Skeletal muscle satellite cell (primary cell): ENCODE measurements at regions not wholly inside any gene's neighbourhood (a gene's known extent, or its start where the extent isn't known, plus 50 kb on each side); places are given as distances from the start of the nearest gene placed in this dataset.
A peak's percentile ranks its signal among the peaks of the same experiment; 100 is the strongest.
"Not testable (repeated sequence)": the region's sequence is repeated elsewhere in the genome, so short reads cannot be mapped to it uniquely, and the experiment has no call there.

Experiments used
- H3K27me3 ChIP-seq: 2 replicates; pipeline ENCODE4 v1.7.0; 2013; ENCODE audit warnings: low read length; ENCODE audit not compliant: control insufficient read depth, insufficient read depth
- H3K36me3 ChIP-seq: 2 replicates; pipeline ENCODE4 v1.7.0; 2013; ENCODE audit warnings: mild to moderate bottlenecking, control low read depth, low read length; ENCODE audit not compliant: insufficient read depth
- H3K4me1 ChIP-seq: 2 replicates; pipeline ENCODE4 v1.7.0; 2013; ENCODE audit warnings: low read length; ENCODE audit not compliant: control insufficient read depth, insufficient read depth
- H3K4me2 ChIP-seq: 2 replicates; pipeline ENCODE4 v1.7.0; 2013; ENCODE audit warnings: mild to moderate bottlenecking, low read length
- H3K4me3 ChIP-seq: 2 replicates; pipeline ENCODE4 v1.7.0; 2013; ENCODE audit warnings: low read length
- H3K9ac ChIP-seq: 2 replicates; pipeline ENCODE4 v1.7.0; 2013; ENCODE audit warnings: mild to moderate bottlenecking, low read depth, low read length, moderate library complexity
- H3K9me3 ChIP-seq: replicated peaks from 2 replicates; pipeline ENCODE4 v1.7.0; 2013; ENCODE audit warnings: mild to moderate bottlenecking, control low read depth, low read length

DNA sequence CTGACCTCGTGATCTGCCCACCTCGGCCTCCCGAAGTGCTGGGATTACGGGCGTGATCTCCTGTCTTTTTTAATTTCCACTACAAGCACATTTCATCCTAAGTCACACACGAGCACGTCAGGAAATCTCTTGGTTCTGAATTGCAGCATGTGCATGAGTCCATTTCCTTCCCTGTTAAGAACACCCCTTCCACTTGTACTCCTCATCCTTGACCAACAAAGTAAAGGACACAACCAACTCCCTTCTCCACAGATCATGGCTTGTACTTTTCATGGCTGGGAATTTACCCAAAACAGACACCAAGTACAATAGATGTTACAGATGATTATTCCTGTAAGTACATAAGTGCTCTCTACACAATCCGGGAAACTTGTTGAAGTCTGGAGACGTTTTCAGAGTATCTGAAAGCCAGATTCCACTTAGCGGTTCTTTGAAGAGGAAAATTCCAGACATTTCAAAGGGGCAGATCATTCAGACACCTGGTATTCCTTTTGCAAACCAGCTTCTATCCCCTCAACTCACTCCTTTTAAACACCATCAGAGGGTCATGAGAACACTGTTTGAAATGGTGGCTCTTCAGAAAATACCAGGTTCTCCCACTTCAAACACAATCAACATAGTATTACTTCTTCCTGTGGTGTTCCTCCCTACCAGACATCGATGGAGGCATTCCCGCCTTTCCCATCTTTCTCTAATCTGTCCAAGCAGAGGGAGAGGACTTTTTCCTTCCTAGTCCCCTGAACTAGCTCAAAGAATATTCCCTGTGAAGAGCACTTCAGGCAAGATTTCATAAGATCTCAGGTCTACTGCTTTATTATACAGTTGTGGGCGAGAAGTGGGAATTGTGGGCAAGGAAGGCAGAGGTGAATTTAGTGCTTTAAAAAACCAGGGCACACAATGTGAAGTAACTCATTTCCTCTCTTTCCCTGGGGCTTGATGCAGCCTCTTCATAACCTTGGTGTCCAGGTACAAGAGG lies 80.1 kb upstream of the TSC22D2 start:
- H3K9ac ChIP-seq = no peak overlapping the region
- H3K4me3 ChIP-seq = no peak overlapping the region
- H3K4me2 ChIP-seq = no peak overlapping the region
- H3K36me3 ChIP-seq = no peaks in the 10 kb centered on the region
- H3K9me3 ChIP-seq = no peaks in the 10 kb centered on the region
- H3K27me3 ChIP-seq = no peaks in the 10 kb centered on the region
- H3K4me1 ChIP-seq = no peaks in the 10 kb centered on the region

DNA sequence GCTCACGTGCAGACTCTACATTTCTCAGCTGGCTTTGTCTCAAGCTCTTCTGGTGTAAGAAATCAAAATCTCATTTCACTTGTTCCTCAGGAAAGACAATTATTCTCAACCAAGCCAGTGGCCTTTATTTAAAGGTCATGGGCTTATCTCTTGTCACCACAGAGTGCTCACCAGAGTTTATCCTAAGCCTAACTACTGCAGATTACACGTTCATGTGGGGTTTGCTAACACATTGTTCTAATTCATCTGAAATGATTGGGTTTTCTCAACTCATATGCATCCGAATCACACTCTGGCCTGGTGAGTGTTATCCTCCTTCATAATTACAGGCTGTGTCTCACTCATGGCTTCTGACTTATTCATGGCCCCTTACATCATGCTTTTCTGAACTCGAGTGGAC lies 83.3 kb upstream of the TSC22D2 start:
- Histone ChIP-seq H3K27me3 (no peaks in the 10 kb centered on the region), H3K4me2 (no peak overlapping the region), H3K36me3 (no peaks in the 10 kb centered on the region), H3K9me3 (no peaks in the 10 kb centered on the region), H3K4me3 (no peak overlapping the region), H3K4me1 (peaks cover 14% of the 10 kb centered on the region), H3K9ac (no peak overlapping the region)

DNA sequence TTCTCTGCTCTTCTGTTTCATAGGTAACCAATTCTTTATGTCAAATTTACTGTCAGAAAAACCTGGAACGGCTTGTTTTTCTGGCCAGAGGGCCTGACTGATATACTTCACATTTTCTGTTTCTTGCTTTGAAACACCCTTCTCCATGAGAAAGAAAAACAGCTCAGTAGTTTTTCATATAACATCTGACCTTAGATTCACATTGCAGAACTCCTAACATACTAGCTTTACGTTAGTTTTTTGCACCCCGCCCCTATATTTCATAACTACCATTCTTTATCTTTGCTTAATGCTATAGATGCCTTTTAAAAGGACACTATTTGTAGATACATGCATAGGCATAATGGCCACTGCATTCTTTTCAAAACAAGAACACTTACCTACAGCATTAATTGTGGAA lies 83.9 kb upstream of the TSC22D2 start:
- no peak overlapping the region for H3K4me3 ChIP-seq
- H3K36me3 ChIP-seq = no peaks in the 10 kb centered on the region
- peaks cover 19% of the 10 kb centered on the region for H3K4me1 ChIP-seq
- no peak overlapping the region for H3K4me2 ChIP-seq
- no peak overlapping the region for H3K9ac ChIP-seq
- no peaks in the 10 kb centered on the region for H3K9me3 ChIP-seq
- no peaks in the 10 kb centered on the region for H3K27me3 ChIP-seq

DNA sequence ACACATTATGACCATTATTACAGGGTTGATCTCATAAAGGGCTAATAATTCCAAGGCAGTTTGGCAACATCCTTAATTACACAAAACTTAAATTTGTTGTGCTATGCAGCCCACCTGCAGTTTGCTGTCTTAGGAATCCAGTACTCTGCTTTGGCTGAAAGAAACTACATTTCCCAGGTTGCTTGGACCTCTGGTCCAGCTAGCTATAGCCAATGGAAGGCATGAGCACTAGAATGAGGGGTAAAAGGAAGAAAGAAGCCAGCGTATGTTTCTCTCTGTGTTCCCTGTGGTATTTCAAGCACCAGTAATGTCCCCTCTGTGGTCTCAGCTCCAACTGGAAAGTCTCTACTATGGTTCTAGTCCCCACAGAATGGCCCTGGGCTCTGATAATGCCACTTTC lies 84.3 kb upstream of the TSC22D2 start:
- Histone ChIP-seq H3K9me3 (no peaks in the 10 kb centered on the region), H3K9ac (no peak overlapping the region), H3K4me3 (no peak overlapping the region), H3K27me3 (no peaks in the 10 kb centered on the region), H3K4me1 (peaks cover 24% of the 10 kb centered on the region), H3K36me3 (no peaks in the 10 kb centered on the region), H3K4me2 (no peak overlapping the region)

DNA sequence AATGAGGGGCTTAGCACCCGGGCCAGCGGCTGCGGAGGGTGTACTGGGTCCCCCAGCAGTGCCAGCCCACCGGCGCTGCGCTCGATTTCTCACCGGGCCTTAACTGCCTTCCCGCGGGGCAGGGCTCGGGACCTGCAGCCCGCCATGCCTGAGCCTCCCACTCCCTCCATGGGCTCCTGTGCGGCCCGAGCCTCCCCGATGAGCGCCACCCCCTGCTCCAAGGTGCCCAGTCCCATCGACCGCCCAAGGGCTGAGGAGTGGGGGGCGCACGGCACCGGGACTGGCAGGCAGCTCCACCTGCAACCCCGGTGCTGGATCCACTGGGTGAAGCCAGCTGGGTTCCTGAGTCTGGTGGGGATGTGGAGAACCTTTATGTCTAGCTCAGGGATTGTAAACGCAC lies 85.0 kb upstream of the TSC22D2 start:
- not testable (repeated sequence) for H3K9me3 ChIP-seq, H3K4me2 ChIP-seq, H3K36me3 ChIP-seq, H3K27me3 ChIP-seq, H3K4me3 ChIP-seq, H3K9ac ChIP-seq
- H3K4me1 ChIP-seq = peaks cover 29% of the 10 kb centered on the region

DNA sequence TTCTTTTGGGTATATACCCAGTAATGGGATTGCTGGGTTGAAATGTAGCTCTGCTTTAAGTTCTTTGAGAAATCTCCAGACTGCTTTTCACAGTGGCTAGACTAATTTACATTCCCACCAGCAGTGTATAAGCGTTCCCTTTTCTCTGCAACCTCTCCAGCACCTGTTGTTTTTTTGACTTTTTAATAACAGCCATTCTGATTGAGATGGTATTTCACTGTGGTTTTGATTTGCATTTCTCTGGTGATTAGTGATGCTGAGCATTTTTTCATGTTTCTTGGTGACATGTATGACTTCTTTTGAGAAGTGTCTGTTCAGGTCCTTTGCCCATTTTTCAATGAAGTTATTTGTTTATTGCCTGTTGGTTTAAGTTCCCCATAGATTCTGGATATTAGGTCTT lies 87.1 kb upstream of the TSC22D2 start:
- peaks cover 36% of the 10 kb centered on the region for H3K4me1 ChIP-seq
- not testable (repeated sequence) for H3K9me3 ChIP-seq, H3K4me3 ChIP-seq, H3K9ac ChIP-seq, H3K4me2 ChIP-seq, H3K36me3 ChIP-seq, H3K27me3 ChIP-seq

DNA sequence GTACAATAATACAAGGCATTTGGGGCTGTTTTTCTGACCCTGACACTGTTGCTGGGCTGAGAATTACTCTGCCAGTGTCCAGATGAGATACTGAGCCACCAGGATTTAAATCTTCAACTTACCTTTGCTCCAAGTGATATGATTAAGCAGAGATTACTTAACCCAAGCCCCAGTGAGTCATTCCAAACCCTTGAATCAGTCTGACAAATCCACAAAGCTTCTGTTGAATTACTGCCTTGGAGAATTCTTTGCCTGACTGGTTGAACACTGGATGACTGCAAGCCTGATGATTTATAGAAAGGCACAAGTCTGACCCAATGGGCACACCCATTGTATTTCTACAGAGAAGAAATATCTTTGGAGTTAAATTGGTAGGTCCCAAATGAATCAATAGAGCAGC lies 88.2 kb upstream of the TSC22D2 start:
- Histone ChIP-seq H3K4me1 (peaks cover 36% of the 10 kb centered on the region), H3K9me3 (no peaks in the 10 kb centered on the region), H3K4me2 (peak overlapping the region; percentile 47), H3K9ac (no peak overlapping the region), H3K27me3 (no peaks in the 10 kb centered on the region), H3K36me3 (no peaks in the 10 kb centered on the region), H3K4me3 (no peak overlapping the region)

DNA sequence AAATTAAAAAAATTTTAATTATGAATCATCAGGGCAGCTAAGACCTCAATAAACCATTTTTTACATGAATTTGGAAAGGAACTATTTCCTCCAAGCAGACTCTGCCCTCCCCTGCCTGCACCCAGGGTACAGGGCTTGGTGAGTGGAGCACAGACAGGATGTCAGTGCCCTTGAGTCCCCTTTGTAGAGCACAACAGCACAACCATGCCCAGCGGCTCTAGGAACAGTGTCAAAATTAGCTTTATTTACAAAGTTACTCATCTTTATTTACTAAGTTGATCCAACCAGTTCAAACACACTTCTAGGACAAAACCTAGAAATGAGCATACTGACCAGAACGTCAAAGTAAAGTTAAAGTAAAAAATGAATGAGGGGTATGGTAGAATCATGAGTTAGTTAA lies 90.6 kb upstream of the TSC22D2 start:
- H3K27me3 ChIP-seq = no peaks in the 10 kb centered on the region
- no peak overlapping the region for H3K4me2 ChIP-seq
- H3K9ac ChIP-seq = no peak overlapping the region
- H3K4me3 ChIP-seq = no peak overlapping the region
- no peaks in the 10 kb centered on the region for H3K9me3 ChIP-seq
- no peaks in the 10 kb centered on the region for H3K36me3 ChIP-seq
- H3K4me1 ChIP-seq = peaks cover 36% of the 10 kb centered on the region

DNA sequence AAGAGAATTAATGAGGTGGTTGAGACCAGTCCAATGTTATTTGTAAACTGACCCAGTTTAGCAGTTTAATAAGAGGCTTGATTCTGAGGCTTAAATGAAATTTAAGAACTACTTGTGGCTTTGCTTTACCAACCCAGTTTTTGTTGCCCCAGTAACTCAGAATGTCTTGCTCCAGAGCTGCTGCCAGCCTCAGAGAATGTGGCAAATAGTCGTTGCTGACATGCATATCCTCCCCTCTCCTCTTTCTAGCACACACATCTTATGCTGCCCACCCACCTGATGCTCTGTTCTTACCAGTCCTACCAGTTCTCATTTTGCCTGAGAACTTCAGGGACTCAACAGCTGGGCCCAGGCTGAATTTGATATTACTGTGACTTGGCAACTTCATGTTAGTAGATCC lies 92.4 kb upstream of the TSC22D2 start:
- Histone ChIP-seq H3K27me3 (no peaks in the 10 kb centered on the region), H3K4me2 (no peak overlapping the region), H3K36me3 (no peaks in the 10 kb centered on the region), H3K4me3 (no peak overlapping the region), H3K9me3 (no peaks in the 10 kb centered on the region), H3K9ac (no peak overlapping the region), H3K4me1 (peaks cover 29% of the 10 kb centered on the region)

DNA sequence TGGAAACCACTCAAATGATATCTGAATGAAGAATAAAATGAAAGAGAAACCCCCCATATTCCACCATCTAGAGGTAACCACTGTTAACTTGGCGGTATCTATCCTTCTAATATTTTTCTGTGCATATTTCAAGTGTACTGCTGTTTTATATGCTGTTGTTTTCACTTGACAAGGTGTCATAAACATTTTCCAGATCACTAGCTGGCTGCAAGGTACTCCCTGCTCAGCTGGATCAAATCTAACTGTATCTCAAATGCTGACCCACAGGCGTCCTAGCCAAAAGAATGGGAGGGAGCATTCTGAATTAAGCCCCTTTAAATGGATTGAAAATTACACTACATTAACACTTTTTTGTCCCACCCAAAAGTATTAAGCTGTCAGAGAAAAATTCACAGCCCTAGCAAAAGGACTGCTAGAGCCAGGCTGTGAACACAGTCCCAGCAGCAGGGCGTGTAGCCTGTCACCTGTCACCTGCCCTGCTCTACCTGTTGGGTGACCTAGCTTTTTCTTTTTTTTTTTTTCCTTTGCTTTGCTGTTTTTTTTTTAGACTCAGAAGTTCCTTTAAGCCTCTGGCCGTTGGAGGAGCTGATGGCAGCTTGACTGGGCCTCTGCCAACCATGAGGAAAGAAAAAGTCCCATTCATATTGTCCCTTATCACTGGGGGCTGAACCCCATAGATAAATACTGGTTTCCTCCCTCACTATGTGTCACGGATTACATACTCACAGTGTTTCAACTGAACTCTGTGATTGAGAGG lies 93.7 kb upstream of the TSC22D2 start:
- Histone ChIP-seq H3K4me1 (peaks cover 18% of the 10 kb centered on the region), H3K27me3 (no peaks in the 10 kb centered on the region), H3K4me3 (no peak overlapping the region), H3K4me2 (no peak overlapping the region), H3K9me3 (no peaks in the 10 kb centered on the region), H3K36me3 (no peaks in the 10 kb centered on the region), H3K9ac (no peak overlapping the region)

DNA sequence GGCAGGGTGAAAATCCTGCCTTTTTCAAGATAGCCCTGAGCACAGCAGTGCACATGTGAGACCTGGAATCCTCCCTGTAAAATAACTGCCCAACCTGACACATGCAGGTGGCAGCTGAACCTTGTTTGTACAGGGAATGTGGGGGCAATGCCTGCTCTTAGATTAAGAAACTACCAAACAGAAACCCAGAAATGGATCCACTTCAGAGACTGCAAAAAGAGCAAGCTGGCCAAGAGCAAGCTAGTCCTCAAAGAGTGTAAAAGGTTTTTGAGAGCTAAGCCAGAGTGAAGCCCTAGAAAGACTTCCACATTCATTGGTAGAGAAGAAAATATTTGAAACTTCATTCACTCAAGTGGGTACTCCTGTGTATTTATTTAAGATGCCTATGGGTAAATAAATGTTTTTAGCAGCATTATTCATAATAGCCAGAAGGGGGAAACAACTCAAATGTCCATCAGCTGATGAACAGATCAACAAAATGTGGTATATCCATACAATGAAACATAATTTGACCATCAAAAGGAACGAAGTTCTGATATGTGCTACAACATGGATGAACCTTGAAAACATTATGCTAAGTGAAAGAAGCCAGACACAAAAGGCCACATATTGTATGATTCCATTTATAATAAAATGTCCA lies 96.0 kb upstream of the TSC22D2 start:
- H3K9me3 ChIP-seq = peaks cover 16% of the 10 kb centered on the region
- no peak overlapping the region for H3K4me3 ChIP-seq
- H3K9ac ChIP-seq = no peak overlapping the region
- no peaks in the 10 kb centered on the region for H3K27me3 ChIP-seq
- no peaks in the 10 kb centered on the region for H3K4me1 ChIP-seq
- H3K4me2 ChIP-seq = no peak overlapping the region
- H3K36me3 ChIP-seq = no peaks in the 10 kb centered on the region
